Cardiac muscle cell (in vitro differentiated cells and primary cell): ENCODE measurements at regions not wholly inside any gene's neighbourhood (a gene's known extent, or its start where the extent isn't known, plus 50 kb on each side); places are given as distances from the start of the nearest gene placed in this dataset.

Experiments used
- DNase-seq, 2 donors: peaks; one replicate each; pipeline versions ENCODE4 v3.0.0 to v3.0.0-alpha.2; 2010 to 2017; ENCODE audit warnings: low read depth in 1 of 2, low spot score in 1 of 2
- H3K27ac ChIP-seq: fragments of 200-600 bp; sonication (generic); 2 replicates; pipeline ENCODE4 v1.5.1; 2016
- H3K27me3 ChIP-seq: fragments of 200-600 bp; sonication (generic); 2 replicates; pipeline ENCODE4 v1.6.0; 2016; ENCODE audit warnings: control low read depth
- H3K36me3 ChIP-seq: fragments of 200-600 bp; sonication (generic); 2 replicates; pipeline ENCODE4 v1.5.1; 2016; ENCODE audit warnings: control low read depth
- H3K4me1 ChIP-seq: fragments of 200-600 bp; sonication (generic); 2 replicates; pipeline ENCODE4 v1.8.1; 2017; ENCODE audit warnings: low read depth, mild to moderate bottlenecking, mixed run types
- H3K4me3 ChIP-seq: fragments of 200-600 bp; sonication (generic); 2 replicates; pipeline ENCODE4 v1.5.1; 2016; ENCODE audit warnings: mild to moderate bottlenecking
- H3K9me3 ChIP-seq: fragments of 200-600 bp; sonication (generic); 2 replicates; pipeline ENCODE4 v1.5.1; 2017; ENCODE audit warnings: low read depth, mild to moderate bottlenecking, control low read depth
- CTCF ChIP-seq: IDR thresholded peaks from 2 replicates; pipeline ENCODE4 v1.5.1; 2012; ENCODE audit warnings: low read depth, mild to moderate bottlenecking, low read length

GRCh38 chrX:139207655-139208054, 322.9 kb upstream of the F9 start:
- Histone ChIP-seq H3K9me3 (no peaks in the 10 kb centered on the region), H3K4me1 (no peaks in the 10 kb centered on the region), H3K4me3 (no peak overlapping the region), H3K27me3 (peaks cover 57% of the 10 kb centered on the region), H3K27ac (no peak overlapping the region), H3K36me3 (no peaks in the 10 kb centered on the region)
- DNase-seq, result no peak
- TF ChIP-seq CTCF, result no peak

- H3K4me1 ChIP-seq, result no peaks in the 10 kb centered on the region
- no peak overlapping the region for H3K4me3 ChIP-seq
- no peak for TF ChIP-seq CTCF
- no peaks in the 10 kb centered on the region for H3K36me3 ChIP-seq
- no peak for DNase-seq
- no peaks in the 10 kb centered on the region for H3K9me3 ChIP-seq
- H3K27ac ChIP-seq, result no peak overlapping the region
- peaks cover 64% of the 10 kb centered on the region for H3K27me3 ChIP-seq
These were observed 323.6 kb upstream of the F9 start for GRCh38 chrX:139206914-139207313.

DNA sequence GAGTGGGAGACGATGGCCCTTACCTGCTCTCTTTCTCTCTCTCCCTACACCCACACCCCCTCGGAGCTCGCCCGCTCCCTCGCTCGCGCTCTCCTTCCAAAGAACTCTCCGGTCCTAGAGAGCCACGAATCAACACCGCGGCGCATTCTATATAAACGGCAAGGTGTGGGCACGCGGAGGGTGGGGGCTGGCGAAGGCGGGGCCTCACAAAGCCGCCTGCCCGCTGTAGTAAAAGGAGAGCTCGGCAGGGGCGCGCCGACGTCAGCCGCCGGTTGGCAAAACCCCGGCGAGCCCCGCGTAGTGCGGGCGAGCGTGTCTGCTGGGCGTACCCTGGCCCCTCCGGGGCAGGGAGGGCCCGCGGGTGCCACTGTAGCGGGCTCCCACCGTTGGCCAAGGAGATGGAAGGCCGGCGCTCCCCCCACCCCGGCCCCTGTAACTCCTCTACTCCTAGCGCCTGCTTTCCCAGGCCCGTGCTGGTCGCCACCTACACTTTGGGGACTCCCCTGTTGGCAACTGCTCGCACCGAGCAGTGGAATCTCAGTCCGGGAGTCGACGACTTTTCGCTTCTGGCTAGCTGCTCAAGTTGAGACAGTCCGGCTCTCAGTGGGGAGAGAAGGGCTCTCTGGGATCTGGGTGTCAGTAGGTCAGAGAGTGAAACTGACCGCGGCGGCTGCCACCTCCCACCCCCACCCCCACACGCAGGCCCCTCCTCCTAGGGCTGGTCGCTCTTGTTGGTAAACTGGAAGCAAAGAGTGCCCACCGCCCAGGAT, 325.5 kb upstream of the F9 start:
- Histone ChIP-seq H3K4me1 (no peaks in the 10 kb centered on the region), H3K36me3 (no peaks in the 10 kb centered on the region), H3K9me3 (no peaks in the 10 kb centered on the region), H3K4me3 (peak overlapping the region; percentile 59), H3K27me3 (peaks cover 82% of the 10 kb centered on the region), H3K27ac (no peak overlapping the region)
- peak in 1 of 2 donors; percentile 47 for DNase-seq
- no peak for TF ChIP-seq CTCF

GRCh38 chrX:139204571-139204897, 326.0 kb upstream of the F9 start:
- DNase-seq, result peak in 1 of 2 donors; percentile 17
- Histone ChIP-seq H3K4me1 (no peaks in the 10 kb centered on the region), H3K4me3 (peak overlapping the region; percentile 59), H3K36me3 (no peaks in the 10 kb centered on the region), H3K9me3 (no peaks in the 10 kb centered on the region), H3K27me3 (peaks cover 88% of the 10 kb centered on the region), H3K27ac (no peak overlapping the region)
- TF ChIP-seq CTCF, result no peak

- H3K27ac ChIP-seq, result no peak overlapping the region
- no peaks in the 10 kb centered on the region for H3K36me3 ChIP-seq
- H3K9me3 ChIP-seq, result no peaks in the 10 kb centered on the region
- DNase-seq, result peak; percentile 6 to 44
- peak overlapping the region; percentile 59 for H3K4me3 ChIP-seq
- peaks cover 94% of the 10 kb centered on the region for H3K27me3 ChIP-seq
- TF ChIP-seq CTCF, result no peak
- no peaks in the 10 kb centered on the region for H3K4me1 ChIP-seq
These were observed 326.6 kb upstream of the F9 start for GRCh38 chrX:139203651-139204570.
